ENCODE measurements at regions not wholly inside any gene's neighbourhood (a gene's known extent, or its start where the extent isn't known, plus 50 kb on each side); places are given as distances from the start of the nearest gene placed in this dataset.

DNA sequence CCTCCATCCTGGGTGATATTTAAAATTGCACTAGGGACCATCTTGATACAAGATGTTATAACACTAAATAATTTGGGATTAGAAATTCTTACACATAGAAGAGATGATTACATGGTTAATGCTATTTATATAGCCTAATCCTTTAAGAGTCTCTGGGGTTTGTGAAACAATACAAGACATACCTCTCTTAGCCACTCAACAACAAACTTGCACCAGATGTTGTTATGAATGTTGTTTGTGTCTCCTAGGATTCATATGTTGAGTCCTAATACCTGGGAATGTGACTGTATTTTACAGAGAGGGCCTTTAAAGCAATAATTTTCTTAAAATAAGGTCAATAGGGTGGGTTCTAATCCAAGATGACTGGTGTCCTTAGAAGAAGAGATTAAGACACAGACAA is 678.3 kb downstream of the NYAP2 start:
- no peak for DNase-seq (ENCODE audit: low read depth)
- H3K4me3 ChIP-seq (ENCODE audit: low read depth, low read length): no peak overlapping the region
- TF ChIP-seq, protein P1, sequence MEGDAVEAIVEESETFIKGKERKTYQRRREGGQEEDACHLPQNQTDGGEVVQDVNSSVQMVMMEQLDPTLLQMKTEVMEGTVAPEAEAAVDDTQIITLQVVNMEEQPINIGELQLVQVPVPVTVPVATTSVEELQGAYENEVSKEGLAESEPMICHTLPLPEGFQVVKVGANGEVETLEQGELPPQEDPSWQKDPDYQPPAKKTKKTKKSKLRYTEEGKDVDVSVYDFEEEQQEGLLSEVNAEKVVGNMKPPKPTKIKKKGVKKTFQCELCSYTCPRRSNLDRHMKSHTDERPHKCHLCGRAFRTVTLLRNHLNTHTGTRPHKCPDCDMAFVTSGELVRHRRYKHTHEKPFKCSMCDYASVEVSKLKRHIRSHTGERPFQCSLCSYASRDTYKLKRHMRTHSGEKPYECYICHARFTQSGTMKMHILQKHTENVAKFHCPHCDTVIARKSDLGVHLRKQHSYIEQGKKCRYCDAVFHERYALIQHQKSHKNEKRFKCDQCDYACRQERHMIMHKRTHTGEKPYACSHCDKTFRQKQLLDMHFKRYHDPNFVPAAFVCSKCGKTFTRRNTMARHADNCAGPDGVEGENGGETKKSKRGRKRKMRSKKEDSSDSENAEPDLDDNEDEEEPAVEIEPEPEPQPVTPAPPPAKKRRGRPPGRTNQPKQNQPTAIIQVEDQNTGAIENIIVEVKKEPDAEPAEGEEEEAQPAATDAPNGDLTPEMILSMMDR (IDR thresholded peaks at IDR 0.05; ENCODE audit: control insufficient read depth, extremely low read depth, insufficient read depth): no peak

DNA sequence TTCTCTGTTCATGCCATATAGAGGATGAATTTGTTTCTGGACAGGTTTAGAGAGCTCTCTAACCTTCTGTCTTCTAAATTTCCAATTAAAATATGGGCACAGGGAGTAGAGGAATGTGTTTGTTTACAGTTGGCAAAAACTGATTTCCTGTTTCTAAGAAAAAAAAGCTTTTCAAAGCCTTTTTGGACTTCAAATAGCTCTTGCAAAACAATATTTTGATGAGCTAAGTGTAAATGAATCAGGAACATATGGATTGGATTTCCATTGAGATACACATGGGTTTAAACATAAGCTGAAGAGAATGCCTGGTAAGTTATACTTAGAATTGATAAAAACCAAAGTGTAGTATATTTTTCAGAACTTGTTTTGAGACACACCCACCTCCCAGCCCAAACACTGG is 677.5 kb downstream of the NYAP2 start:
- TF ChIP-seq, protein P1 (IDR thresholded peaks at IDR 0.05; ENCODE audit: control insufficient read depth, extremely low read depth, insufficient read depth): no peak
- no peak overlapping the region for H3K4me3 ChIP-seq (ENCODE audit: low read depth, low read length)
- DNase-seq (ENCODE audit: low read depth): no peak

DNA sequence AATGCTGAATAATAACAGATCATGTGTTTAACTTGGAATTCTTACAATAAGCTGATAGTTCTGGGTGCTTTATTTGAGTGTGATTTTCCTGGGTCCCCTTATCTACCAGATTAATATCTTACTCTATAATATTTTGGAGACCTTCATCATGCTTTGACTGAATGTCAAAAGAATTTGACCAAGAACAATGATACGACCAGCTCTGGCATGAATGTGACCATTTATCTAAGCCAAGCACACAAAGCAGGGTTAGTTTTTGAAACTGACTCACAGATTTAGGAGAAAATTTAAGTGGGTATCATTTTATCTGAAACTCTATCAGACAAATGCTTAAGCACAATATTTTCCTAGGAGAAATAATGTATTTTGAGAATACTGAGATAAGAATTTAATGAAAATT is 677.0 kb downstream of the NYAP2 start:
- TF ChIP-seq, protein P1 (IDR thresholded peaks at IDR 0.05; ENCODE audit: control insufficient read depth, extremely low read depth, insufficient read depth): no peak
- no peak overlapping the region for H3K4me3 ChIP-seq (ENCODE audit: low read depth, low read length)
- no peak for DNase-seq (ENCODE audit: low read depth)

DNA sequence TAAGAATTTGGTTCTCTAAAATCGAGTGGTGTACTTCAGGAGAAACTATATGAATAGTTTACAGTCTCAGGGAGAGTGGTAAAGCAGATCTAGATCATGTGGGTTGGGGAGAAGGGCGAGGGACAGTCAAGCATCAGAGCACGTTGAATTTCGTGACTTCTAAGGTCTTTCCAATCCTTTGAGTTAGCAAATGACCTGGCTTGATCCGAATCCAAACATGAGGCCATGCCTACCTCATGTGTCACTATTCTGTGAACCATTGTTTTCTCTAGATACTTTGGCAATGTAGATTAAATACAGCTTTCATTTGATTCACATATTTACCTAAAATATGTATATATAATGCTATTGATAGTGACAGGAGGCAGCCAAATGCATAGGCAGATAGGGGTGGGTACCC is 674.9 kb downstream of the NYAP2 start:
- TF ChIP-seq, protein P1 (IDR thresholded peaks at IDR 0.05; ENCODE audit: control insufficient read depth, extremely low read depth, insufficient read depth): no peak
- no peak overlapping the region for H3K4me3 ChIP-seq (ENCODE audit: low read depth, low read length)
- DNase-seq (ENCODE audit: low read depth): no peak

DNA sequence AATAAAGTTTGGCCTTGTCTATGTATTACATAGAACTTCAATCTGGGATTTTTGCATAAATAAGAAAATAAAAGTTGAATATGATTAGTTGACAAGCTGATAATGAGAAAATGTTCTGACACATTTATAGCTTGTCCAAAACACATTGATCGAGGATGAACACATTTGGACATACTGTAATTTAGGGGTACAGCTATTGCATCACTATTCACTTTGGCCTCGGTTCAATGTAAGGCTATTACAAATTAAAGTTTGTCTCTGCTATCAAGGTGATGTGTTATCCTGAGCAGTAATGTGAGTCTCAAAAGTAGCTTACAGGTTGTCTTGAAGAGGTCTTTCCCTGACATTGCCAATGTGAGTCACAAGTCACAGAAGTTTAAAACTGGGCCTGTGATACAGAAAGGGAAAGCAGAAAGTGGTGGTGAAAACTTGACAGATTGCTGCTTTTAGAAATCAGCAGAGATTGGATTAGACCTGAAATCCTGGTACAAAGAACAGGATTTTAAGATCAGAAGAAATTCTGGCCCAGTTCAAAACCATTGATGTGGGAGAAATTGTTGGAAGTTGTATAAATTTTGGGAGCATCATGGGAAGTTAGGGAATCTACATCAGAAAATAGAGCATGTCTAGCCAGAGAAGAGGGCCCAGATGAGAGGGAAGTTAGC is 674.1 kb downstream of the NYAP2 start:
- no peak for DNase-seq (ENCODE audit: low read depth)
- TF ChIP-seq, protein P1 (IDR thresholded peaks at IDR 0.05; ENCODE audit: control insufficient read depth, extremely low read depth, insufficient read depth): no peak
- no peak overlapping the region for H3K4me3 ChIP-seq (ENCODE audit: low read depth, low read length)

DNA sequence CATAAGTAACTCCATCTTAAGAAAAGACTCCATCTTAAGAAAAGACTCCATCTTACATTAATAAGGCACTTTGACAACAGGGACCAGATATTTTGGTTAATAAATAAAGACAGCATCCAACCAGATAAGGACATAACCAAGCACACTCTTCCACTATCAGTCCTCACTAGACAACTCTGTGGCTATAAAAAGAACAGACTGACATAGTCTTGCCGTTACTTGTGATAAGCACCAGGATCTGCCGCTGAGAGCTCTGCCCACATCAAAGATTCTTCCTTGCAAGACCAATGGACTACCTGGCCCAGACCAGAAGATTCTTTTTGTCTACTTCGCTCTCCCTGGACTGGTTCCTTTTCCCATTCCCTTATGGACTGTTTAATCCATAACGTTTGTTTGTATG is 667.4 kb downstream of the NYAP2 start:
- TF ChIP-seq, protein P1 (IDR thresholded peaks at IDR 0.05; ENCODE audit: control insufficient read depth, extremely low read depth, insufficient read depth): no peak
- no peak overlapping the region for H3K4me3 ChIP-seq (ENCODE audit: low read depth, low read length)
- no peak for DNase-seq (ENCODE audit: low read depth)

DNA sequence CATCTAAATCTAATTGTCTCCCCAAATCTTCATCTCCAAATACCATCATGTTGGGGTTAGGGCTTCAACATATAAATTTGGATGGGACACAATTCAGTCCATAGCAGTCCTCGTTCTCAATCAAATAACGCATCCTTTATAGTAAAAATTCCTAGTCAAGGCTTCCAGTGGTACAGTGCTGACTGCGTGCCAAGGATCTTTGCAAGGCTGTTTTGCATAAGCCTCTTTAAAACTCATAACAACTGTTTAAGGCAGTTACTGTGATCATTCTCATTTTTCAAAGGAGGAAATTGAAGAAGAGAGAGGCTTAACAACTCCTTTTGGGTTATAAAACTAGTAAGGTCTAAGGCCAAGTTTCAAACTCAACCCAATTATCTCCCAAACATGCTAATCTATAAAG is 666.9 kb downstream of the NYAP2 start:
- H3K4me3 ChIP-seq (ENCODE audit: low read depth, low read length): no peak overlapping the region
- TF ChIP-seq, protein P1 (IDR thresholded peaks at IDR 0.05; ENCODE audit: control insufficient read depth, extremely low read depth, insufficient read depth): no peak
- no peak for DNase-seq (ENCODE audit: low read depth)

Data from LNCaP clone FGC (cell line).